GM19395 (cell line): ENCODE measurements at regions not wholly inside any gene's neighbourhood (a gene's known extent, or its start where the extent isn't known, plus 50 kb on each side); places are given as distances from the start of the nearest gene placed in this dataset.

ENCODE experiments used
- ATAC-seq: cut with Tn5 transposase; IDR thresholded peaks from one replicate; pipeline ENCODE4 v1.9.1; 2021; ENCODE audit warnings: mild to moderate bottlenecking, moderate library complexity; ENCODE audit not compliant: unreplicated experiment

DNA sequence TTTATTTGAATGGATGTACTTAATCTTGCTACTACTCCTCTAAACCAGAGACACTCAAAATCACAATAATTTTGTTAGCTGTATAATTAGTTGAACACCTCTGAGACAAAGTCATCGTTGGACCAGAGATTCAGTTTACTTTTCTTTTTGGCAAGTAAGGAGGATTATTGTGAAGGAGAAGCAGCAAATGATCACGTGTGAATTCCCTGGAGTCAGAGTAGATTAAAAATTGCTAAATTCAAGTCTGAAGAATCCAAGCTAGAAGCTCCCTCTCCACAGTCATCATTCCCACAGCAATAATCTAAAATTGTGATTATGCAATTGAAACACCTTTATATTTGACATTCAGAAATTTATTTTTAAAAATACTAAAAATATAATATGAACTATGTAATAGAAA, 484.4 kb downstream of the CMPK2 start:
- ATAC-seq, result no peak

DNA sequence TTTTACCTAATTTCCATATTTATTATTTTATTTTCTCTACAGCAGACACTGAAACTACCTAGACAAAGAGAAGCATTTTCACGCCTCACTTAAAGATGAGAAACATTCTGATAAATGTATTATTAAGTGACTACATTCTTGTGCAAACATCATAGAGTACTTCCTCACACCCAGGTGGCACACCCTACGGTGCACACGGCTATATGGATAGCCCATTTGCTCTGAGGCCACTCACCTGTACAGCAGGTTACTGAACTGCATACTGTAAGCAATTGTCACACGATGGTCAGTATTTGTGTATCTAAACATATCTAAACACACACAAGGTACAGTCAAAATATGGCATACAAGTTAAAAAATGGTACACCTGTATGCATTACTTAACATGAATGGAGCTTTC, 481.4 kb downstream of the CMPK2 start:
- ATAC-seq, result no peak

DNA sequence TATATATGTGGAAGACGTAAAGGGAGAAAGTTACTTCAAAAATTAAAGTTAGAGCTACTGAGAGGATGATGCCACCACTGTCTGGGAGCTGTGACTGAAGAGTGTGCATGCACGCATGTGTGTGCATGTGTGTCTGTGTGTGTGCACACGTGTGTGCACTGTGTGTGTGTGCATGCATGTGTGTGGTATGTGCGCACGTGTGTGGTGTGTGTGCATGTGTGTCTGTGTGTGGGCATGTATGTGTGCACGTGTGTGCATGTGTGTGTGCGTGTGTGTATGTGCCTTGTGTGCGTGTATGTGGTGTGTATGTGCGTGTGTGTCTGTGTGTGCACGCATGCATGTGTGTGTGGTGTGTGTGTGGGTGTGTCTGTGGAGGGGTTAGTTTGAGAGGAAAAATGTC, 473.4 kb downstream of the CMPK2 start:
- no peak for ATAC-seq

DNA sequence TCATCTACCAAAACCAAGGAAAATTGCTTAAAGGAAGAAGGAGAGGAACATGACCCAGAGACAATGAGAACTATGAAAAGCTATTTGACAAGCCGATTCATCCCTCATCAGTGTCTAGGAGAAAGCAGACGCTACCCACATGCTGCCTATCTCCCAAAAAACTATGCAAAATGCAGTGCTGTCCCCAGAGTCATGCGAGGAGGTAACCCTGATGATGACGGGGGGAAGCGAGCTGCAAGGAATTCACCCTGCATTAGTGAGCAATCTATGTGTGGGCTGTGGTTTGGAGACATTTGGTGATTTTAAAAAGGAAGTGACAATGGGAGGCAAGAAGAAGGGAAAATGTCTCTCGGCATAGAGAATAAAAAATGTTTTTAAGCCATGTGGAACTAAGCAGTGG, 472.7 kb downstream of the CMPK2 start:
- no peak for ATAC-seq

DNA sequence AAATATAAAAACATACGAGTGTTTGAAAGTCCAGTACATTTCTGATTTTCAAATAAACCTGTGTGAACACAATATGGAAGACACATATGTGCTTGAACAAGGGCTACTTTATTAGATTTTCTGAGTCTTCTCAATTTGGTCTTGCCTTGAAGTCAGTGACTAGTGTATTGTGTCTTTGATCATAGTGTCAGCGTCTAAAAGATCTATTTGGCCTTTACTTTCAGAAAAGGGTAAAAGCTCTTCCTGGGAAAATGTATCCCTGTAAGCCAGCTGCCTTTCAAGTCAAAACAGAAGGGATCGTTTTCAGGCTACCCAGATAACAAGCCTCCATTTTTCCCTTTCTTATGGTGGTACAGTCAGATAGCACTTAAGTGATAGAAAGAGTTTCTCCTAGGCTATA, 471.9 kb downstream of the CMPK2 start:
- no peak for ATAC-seq

DNA sequence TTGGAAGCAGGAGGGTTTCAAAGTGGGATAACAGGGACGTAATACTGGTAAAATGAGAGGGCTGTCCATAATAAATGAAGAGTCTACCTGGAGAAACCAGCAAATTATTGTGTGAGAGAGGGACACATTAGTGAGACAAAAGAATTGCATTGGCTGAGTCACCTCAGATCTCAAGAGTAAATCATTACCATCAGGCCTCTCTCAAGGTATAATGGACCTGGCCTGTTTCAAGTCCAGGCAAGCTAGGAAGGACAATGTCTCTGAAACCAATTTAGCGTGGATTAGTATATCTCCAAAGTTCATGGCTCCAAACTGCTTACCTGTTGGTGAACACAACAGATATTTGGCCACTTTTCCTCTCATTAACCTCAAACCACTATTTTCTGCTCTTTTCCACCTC, 471.4 kb downstream of the CMPK2 start:
- no peak for ATAC-seq

DNA sequence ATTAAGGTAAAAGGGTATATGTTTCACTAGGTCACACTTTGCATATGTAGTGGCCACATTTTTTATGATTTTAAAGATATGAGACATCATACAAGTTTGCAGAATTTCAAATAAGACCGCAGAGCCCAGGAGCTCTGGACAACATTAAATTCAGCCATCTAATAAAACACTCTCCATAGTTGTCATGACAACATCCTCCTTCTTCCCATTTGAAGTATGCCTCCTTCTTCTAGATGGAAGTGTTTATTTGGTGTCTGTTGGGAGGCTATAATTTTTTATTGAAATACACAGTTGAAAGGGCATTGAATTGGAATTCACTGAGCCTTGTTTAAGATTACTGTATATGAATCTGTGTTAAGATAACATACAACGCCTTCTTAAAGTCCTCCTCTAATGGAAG, 467.3 kb downstream of the CMPK2 start:
- ATAC-seq, result no peak

DNA sequence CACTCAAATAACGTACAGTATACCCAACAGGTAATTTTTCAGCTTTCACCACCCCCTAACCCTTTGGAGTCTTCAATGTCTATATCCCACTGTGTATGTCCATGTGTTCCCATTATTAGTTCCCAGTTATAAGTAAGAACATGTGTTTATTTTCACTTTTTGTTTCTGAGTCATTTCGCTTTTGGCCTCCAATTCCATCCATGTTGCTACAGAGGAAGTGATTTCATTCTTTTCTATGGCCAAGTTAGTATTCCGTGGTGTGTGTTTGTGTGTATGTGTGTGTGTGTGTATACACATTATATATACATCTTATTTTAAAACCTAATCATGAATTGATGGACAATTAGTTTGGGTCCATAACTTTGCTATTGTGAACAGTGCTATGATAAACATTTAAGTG, 464.4 kb downstream of the CMPK2 start:
- ATAC-seq, result no peak

DNA sequence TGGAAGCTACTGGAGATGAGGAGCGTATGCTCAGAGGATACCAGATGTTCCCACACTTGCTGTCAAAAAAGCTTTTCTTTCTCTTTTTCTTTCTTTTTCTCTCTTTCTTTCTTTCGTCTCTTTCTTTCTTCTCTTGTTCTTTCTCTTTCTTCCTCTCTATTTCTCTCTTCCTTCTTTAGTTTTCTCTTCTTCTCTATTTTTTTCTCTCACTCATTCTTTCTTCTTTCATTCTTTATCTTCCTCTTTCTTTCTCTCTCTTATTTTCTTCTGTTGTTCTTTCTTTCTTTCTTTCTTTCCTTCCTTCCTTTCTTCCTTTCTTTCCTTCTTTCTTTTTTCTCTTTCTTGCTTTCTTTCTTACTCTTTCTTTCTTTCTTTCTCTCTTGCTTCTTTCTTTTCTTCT, 457.6 kb downstream of the CMPK2 start:
- ATAC-seq, result no peak

DNA sequence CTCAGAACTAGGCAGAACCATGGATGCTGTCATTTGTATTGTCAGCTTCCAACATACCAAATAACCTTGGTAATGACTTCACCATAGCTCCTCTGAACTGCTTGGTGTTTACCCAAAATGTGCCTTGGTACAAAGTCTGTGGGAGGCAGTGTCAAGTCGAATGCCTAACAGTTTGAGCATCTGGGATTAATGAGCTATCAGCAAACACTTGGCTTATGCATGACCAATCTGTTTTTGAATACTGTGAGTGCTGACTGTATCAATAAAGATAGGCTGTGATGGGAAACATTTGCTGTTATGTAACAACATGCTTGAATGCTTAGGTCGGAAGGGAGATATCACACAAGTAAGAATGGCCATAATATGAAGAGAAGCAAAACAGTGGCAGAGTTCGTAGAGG, 455.4 kb downstream of the CMPK2 start:
- no peak for ATAC-seq

DNA sequence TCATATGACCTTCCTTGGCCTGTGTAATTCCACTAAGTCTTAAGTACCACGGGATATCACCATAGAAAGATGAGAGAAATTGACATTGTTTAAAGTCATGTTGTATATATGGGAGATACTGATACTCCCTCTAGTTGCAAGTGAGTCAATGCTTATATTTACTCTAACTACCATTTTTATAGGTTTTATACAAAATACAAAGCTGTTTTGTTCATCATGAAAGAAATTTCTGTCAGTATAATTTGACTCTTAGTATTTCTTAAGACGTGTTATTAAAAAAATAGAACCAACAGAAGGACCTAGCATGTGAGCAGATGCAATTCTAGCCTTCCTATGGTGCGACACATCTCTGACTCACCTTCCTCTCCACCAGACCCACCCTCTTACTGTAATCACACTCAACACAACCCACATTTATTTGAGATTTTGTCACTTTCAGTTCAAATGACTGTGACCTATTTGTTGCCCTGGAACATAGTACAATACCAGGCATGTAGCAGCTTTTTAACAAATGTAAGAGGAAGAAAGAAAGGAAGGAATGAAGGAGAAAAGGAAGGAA, 453.1 kb downstream of the CMPK2 start:
- ATAC-seq, result no peak

DNA sequence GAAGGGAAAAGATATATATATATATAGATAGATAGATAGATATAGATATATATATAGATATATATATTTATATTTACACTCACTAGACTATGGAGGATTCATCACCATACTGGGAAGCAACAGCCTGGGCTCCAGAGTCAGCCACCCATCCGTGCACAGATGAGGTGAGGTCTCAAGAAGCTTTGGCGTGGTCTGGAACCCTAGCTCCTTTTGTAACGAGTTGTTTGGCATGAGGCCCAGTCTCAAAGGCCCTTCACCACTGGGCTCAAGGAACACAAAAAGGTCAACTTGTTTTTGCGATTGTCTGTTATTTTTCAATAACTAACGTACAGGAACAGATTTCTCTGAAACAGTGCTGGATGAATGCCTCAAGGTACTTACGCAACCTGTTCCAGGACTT, 448.7 kb downstream of the CMPK2 start:
- no peak for ATAC-seq

DNA sequence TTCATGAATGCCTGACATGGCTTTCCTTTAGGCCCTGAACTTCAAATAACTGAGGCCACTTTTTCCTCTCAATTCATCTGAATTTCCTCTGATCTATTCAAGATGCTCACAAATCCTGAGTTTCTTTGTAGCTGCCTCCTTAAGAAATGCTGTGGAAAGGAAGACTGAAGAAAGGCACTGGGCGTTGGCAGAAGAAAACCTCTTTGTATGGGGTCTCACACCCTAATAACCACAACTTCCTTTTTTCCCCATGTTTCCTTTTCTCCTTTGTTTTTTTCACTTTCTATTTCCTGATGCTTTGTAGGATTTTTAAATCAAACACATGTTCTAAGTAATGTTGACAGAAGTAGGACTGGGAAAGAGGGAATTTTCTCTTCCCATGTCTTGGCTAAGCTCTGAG, 447.4 kb downstream of the CMPK2 start:
- ATAC-seq, result no peak

DNA sequence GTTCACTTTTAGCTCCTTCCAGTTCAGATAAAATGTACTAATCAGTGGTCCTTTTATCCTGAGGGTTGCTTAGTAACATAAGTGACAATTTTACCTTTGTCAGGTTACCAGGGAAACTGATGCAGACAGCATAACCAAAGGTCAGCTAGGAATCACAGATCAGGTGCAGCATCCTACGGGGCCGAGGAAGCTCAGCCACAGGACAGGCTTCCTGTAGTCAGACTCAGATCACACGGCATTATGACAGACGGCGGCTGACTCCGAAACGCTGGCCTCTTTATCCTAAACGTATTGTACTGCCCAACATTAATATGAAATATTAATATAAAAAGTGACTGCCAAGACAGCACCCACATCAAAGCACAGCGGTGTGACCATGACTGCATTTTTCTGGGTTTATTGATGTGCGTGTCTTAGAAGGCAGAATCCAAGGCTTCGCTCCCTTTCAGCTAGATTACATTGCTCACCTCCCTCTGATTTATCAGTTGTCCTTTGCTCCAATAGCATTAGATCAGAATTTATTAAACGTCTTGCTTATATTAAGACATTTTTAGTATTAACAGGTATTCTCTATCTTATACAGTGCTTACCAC, 444.5 kb downstream of the CMPK2 start:
- ATAC-seq, result no peak

DNA sequence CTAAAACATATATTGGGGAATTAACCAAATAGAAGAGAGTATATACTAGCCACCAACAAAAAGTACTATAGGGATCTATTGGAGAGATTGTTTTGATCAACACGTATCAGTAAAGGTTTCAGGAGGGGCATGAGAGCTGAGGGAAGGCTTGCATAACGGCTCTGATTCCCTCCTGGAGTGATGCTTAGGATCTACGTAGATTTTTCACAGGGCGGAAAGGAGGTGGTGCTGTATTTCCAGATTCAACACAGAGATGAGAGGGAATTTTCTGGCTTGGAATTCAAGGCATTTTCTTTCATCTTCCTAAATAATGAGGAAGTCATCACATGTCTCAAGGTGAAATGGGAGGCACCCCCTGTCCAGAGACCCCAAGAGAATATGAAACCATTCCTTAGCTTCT, 443.8 kb downstream of the CMPK2 start:
- ATAC-seq, result no peak

DNA sequence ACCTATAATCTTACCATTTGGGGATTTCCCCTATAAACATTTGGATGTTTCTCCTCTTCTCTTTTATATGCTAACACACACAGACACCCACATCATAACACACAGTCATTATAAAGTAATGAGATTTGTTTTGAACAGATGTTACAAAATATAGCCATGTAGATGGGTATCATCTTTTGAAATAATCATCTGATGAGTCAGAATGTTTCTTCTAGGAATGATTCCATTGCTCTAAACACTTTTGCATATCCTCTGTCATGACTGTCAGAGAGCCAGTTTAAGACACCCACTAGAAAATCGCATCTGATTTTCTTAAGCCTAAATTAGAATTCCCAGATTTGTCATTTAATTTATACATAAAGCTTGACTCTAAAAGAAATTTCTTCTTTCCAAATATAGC, 442.6 kb downstream of the CMPK2 start:
- no peak for ATAC-seq

DNA sequence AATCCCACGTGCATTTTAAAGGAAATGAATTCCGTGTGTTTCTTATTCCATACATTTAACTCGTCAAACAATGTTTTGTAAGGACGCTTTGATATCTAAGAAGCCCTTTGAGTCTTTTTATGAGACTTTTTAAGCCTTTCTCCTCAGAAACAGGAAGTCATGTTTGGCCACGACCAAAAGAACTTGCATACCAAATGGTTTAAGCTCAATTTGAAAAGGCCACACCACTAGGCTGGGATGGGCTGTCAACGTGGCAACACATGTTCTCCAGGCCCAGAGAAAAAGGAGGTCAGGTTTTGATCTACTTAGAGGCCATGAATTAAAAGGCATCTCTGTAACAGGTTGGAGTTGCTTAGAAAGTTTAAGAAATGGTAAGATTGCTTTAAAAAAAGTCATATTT, 441.8 kb downstream of the CMPK2 start:
- no peak for ATAC-seq

DNA sequence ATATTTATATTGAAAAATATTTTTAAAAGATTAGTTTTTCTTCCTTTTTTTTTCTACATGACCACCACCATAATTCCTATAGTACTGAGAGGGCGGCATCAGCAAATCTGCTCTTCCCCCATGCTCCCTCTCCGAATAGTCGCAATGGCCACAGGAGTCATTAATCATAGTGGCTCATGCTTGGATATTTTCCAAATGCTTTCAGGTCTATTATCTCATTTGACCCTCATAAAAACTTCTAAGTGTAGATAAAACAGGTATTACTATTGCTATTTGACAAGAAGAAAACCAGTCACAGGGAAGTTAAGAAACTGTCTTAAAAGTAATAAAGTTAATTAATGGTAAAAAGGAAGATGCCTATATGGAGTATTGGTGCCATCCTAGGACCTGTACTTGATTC, 440.7 kb downstream of the CMPK2 start:
- no peak for ATAC-seq

DNA sequence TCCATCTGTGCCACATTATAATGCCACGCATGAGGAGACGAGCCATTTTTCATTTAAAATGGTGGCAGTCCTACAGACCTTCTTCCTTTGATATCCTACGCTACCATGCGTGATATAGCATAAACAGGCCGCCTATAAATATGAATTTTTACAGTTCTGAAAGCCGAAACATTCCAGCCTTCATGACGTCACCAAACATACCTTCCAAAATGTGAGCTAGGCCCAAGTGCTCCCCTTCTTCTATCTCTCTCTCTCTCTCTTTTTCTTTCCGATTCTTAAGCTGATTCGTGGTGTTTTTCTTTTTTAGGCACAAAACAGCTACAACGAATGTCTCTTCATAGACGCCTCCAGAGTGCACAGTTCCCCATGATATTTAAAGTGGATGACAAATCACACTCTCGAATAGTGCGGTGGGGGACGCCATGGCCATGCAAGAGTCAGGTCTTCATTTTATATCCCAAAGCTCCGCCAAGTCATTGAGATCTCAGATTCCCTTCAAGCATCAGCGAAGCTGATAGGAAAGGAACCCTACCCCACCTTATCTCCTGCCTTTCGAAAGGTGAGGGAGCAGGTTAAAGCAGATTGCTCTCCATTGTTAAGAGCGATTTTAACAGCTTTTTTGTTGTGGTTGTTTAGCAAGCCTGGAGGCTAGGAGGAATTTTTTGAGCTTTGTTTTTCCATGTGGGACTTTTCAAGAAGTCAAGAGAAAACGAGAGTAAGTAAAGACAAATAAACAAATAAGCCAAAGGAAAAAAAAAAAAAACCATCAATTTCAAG, 436.3 kb downstream of the CMPK2 start:
- no peak for ATAC-seq

DNA sequence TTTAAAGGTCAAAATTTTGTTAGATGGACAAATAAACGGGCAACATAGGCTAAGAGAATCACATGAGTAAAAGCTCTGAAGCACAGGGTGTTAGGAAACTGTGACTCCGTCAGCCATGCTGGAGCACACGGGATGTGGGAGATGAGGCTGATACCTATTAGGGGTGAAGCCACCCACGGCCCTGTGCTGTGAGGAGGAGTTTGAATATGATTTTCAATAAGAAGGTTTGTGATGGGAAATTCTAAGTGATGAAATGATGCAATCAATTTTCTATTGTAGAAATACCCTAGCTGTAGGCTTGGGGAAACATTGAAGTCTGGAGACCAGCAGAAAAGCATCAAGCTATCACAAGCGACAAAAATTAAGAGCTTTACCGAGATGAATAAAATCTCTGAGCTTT, 431.3 kb downstream of the CMPK2 start:
- no peak for ATAC-seq

DNA sequence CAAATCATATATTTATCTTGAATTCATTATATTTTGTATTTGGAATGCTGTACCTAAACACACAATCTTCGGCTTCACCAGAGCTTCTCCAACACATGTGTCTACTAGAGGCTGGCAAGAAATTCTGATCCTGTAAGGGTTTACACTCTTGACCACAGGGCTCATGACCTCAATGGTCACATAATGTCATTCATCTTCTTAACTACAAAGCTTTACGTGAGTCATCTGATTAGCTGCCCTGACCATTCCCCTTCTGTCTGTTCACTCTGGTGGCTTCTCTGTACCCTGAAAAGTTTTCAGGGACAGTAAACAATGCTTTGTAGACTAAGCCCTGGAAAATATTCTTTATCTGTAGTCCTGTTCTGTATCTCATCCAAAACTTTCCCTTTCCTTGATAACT, 423.9 kb downstream of the CMPK2 start:
- ATAC-seq, result no peak

DNA sequence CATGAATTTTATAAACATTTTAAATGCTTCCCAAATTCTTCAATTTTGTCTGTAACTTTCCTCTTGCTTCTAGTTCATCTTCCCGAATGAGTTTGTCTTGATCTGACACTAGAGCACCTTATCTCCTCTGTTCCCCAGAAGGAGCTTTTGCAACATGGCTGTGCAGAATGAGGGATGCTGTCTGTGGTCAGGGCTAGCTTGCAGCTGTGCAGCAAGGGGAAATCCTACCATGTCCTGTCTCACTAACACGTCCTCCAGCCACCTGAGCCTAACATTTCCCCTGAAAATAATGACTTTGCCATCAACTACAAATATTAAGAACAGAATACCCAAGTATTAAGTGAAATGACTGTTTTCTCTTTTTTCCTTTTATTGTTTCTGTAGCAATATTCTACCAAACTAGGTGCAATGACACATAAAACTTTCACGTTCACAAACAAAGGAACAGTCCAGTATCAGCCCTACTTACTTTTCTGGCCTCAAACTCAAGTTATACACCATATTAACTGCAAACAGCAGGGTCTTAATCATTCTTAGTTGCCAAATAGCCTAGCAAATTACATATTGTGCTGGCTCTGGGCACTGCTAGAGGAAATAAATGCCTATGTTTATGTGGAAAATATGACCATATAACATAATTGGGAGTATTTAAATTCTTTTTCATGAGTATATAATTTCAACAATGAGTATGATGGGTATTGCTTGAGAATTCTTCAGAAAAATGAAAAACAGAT, 423.3 kb downstream of the CMPK2 start:
- ATAC-seq, result no peak
